ENCODE measurements at regions not wholly inside any gene's neighbourhood (a gene's known extent, or its start where the extent isn't known, plus 50 kb on each side); places are given as distances from the start of the nearest gene placed in this dataset.

DNA sequence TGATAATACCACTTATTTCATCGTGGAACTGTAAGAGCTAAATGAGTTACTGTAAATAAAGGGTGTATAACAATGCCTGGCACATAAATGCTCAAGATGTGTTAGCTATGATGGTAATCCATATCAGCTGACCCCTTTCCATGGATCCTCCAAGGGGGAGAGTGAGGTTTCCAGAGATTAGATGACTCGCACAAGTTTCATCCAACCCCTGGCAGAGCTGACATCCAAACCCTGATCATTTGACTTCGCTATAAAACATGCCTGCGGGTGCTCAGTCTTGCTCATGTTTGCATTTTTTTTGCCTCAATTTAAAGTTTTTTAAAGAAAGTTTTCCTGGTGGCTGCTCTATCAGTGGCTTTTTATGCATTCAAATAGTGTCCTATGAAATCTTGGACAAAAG lies 145.7 kb upstream of the SMIM23 start:
- no peak for ATAC-seq
- POLR2A ChIA-PET, result no interaction called here

DNA sequence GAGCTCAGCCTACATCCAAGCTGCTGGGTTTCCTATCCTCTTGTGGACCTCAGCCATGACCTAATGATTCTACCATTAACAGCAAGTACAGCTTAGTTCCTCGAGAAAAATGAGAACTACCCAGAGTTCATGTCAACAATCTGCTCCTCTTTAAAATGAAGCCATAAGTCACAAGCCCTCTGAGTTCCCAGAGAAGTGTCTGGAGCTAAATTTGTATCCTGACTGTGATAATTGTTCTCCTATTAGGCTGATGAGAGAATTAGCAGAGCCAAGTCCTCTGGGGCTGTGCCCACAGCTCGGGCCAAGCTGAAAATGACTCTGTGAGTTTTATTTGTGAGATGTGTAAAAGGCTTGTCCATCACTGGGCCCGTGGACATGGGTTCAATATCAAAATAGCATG lies 145.1 kb upstream of the SMIM23 start:
- POLR2A ChIA-PET, result no interaction called here
- CTCF ChIA-PET, result interaction anchor here (1.2 to 2.2 kb wide), 4 partner anchors 10 to 218 kb away, joined by 3 to 7 read pairs (median 4); no protein-coding TSS in a partner anchor
- no peak overlapping the region for H3K4me3 Mint-ChIP-seq
- peaks cover 2% of the 10 kb centered on the region for H3K27me3 Mint-ChIP-seq (ENCODE audit: low read depth)
- TF ChIP-seq, protein P1, sequence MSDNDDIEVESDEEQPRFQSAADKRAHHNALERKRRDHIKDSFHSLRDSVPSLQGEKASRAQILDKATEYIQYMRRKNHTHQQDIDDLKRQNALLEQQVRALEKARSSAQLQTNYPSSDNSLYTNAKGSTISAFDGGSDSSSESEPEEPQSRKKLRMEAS (CRISPR knock-in tag; IDR thresholded peaks at IDR 0.05), result no peak
- TF ChIP-seq MXD4 (CRISPR knock-in tag; IDR thresholded peaks at IDR 0.05; ENCODE audit: borderline replicate concordance), result no peak
- TF ChIP-seq ZNF138 (CRISPR knock-in tag; conservative IDR thresholded peaks at IDR 0.05), result no peak
- no peak for TF ChIP-seq ZNF121 (CRISPR knock-in tag; IDR thresholded peaks at IDR 0.05)
- TF ChIP-seq, protein P2, sequence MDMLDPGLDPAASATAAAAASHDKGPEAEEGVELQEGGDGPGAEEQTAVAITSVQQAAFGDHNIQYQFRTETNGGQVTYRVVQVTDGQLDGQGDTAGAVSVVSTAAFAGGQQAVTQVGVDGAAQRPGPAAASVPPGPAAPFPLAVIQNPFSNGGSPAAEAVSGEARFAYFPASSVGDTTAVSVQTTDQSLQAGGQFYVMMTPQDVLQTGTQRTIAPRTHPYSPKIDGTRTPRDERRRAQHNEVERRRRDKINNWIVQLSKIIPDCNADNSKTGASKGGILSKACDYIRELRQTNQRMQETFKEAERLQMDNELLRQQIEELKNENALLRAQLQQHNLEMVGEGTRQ (CRISPR knock-in tag; IDR thresholded peaks at IDR 0.05), result no peak
- TF ChIP-seq, protein P3, sequence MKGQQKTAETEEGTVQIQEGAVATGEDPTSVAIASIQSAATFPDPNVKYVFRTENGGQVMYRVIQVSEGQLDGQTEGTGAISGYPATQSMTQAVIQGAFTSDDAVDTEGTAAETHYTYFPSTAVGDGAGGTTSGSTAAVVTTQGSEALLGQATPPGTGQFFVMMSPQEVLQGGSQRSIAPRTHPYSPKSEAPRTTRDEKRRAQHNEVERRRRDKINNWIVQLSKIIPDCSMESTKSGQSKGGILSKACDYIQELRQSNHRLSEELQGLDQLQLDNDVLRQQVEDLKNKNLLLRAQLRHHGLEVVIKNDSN (CRISPR knock-in tag; IDR thresholded peaks at IDR 0.05), result no peak
- no peak for TF ChIP-seq ZNF423 (CRISPR knock-in tag; IDR thresholded peaks at IDR 0.05)
- TF ChIP-seq, protein P4, sequence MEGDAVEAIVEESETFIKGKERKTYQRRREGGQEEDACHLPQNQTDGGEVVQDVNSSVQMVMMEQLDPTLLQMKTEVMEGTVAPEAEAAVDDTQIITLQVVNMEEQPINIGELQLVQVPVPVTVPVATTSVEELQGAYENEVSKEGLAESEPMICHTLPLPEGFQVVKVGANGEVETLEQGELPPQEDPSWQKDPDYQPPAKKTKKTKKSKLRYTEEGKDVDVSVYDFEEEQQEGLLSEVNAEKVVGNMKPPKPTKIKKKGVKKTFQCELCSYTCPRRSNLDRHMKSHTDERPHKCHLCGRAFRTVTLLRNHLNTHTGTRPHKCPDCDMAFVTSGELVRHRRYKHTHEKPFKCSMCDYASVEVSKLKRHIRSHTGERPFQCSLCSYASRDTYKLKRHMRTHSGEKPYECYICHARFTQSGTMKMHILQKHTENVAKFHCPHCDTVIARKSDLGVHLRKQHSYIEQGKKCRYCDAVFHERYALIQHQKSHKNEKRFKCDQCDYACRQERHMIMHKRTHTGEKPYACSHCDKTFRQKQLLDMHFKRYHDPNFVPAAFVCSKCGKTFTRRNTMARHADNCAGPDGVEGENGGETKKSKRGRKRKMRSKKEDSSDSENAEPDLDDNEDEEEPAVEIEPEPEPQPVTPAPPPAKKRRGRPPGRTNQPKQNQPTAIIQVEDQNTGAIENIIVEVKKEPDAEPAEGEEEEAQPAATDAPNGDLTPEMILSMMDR (IDR thresholded peaks at IDR 0.05), result no peak
- TF ChIP-seq FOXP1 (CRISPR knock-in tag; IDR thresholded peaks at IDR 0.05; ENCODE audit: borderline replicate concordance), result no peak
- TF ChIP-seq ZNF232 (CRISPR knock-in tag; IDR thresholded peaks at IDR 0.05), result no peak
- DNase-seq (ENCODE audit: low spot score) (no peak), ATAC-seq (no peak)
- no peaks in the 10 kb centered on the region for H3K9me3 Mint-ChIP-seq
- peaks cover 25% of the 10 kb centered on the region for H3K4me1 Mint-ChIP-seq
- no peak overlapping the region for H3K27ac Mint-ChIP-seq
- H3K36me3 Mint-ChIP-seq, result no peaks in the 10 kb centered on the region

More for the DNA sequence above, 145.7 kb upstream of the SMIM23 start:
- Mint-ChIP-seq H3K27ac (no peak overlapping the region), H3K4me3 (no peak overlapping the region), H3K36me3 (no peaks in the 10 kb centered on the region), H3K9me3 (no peaks in the 10 kb centered on the region), H3K4me1 (peaks cover 20% of the 10 kb centered on the region), H3K27me3 (ENCODE audit: low read depth) (peaks cover 5% of the 10 kb centered on the region)
- no peak for DNase-seq (ENCODE audit: low spot score)
- CTCF ChIA-PET, result interaction anchor here (0.5 to 2.2 kb wide), 5 partner anchors 9 to 218 kb away, joined by 3 to 7 read pairs (median 4); no protein-coding TSS in a partner anchor
- TF ChIP-seq IRF2 (CRISPR knock-in tag; IDR thresholded peaks at IDR 0.05; ENCODE audit: borderline replicate concordance, low read depth), result no peak
- no peak for TF ChIP-seq MXD4 (CRISPR knock-in tag; IDR thresholded peaks at IDR 0.05; ENCODE audit: borderline replicate concordance)
- no peak for TF ChIP-seq SP1 (CRISPR knock-in tag; conservative IDR thresholded peaks at IDR 0.05)
- TF ChIP-seq RORB (CRISPR knock-in tag; IDR thresholded peaks at IDR 0.05), result no peak
- TF ChIP-seq, protein P5, sequence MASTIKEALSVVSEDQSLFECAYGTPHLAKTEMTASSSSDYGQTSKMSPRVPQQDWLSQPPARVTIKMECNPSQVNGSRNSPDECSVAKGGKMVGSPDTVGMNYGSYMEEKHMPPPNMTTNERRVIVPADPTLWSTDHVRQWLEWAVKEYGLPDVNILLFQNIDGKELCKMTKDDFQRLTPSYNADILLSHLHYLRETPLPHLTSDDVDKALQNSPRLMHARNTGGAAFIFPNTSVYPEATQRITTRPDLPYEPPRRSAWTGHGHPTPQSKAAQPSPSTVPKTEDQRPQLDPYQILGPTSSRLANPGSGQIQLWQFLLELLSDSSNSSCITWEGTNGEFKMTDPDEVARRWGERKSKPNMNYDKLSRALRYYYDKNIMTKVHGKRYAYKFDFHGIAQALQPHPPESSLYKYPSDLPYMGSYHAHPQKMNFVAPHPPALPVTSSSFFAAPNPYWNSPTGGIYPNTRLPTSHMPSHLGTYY (CRISPR knock-in tag; IDR thresholded peaks at IDR 0.05), result no peak

DNA sequence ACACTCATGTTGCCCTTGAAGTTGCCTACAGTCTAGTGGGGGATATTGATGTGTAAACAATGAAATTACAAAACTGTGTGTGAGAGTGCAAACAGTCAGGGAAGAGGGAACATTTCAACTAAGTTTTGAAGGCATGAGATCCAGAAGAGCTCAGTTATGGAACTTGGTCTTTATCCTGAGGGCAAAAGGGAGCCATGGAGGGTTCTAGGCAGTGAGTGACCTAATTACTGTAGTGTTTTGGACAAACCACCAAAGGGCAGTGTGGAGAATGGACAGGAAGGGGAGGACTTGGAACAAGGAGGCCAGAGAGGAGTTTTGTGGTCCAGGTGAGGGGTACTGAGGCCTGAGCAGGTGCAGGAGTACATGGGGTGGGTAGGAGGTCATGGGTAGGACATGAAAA lies 143.7 kb upstream of the SMIM23 start:
- ATAC-seq (no peak), DNase-seq (ENCODE audit: low spot score) (no peak)
- Mint-ChIP-seq H3K36me3 (no peaks in the 10 kb centered on the region), H3K9me3 (no peaks in the 10 kb centered on the region), H3K4me1 (peaks cover 39% of the 10 kb centered on the region), H3K27me3 (ENCODE audit: low read depth) (no peaks in the 10 kb centered on the region), H3K27ac (no peak overlapping the region), H3K4me3 (no peak overlapping the region)
- ChIA-PET CTCF (interaction anchor here (2.2 kb wide), 1 partner anchor 216 kb away, joined by 7 read pairs; no protein-coding TSS in a partner anchor), POLR2A (no interaction called here)
- no peak for TF ChIP-seq NR3C1 (CRISPR knock-in tag; conservative IDR thresholded peaks at IDR 0.05; ENCODE audit: low read depth)
- TF ChIP-seq, protein P6, sequence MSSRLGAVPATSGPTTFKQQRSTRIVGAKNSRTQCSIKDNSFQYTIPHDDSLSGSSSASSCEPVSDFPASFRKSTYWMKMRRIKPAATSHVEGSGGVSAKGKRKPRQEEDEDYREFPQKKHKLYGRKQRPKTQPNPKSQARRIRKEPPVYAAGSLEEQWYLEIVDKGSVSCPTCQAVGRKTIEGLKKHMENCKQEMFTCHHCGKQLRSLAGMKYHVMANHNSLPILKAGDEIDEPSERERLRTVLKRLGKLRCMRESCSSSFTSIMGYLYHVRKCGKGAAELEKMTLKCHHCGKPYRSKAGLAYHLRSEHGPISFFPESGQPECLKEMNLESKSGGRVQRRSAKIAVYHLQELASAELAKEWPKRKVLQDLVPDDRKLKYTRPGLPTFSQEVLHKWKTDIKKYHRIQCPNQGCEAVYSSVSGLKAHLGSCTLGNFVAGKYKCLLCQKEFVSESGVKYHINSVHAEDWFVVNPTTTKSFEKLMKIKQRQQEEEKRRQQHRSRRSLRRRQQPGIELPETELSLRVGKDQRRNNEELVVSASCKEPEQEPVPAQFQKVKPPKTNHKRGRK (CRISPR knock-in tag; IDR thresholded peaks at IDR 0.05; ENCODE audit: borderline replicate concordance), result no peak
- TF ChIP-seq, protein P7, sequence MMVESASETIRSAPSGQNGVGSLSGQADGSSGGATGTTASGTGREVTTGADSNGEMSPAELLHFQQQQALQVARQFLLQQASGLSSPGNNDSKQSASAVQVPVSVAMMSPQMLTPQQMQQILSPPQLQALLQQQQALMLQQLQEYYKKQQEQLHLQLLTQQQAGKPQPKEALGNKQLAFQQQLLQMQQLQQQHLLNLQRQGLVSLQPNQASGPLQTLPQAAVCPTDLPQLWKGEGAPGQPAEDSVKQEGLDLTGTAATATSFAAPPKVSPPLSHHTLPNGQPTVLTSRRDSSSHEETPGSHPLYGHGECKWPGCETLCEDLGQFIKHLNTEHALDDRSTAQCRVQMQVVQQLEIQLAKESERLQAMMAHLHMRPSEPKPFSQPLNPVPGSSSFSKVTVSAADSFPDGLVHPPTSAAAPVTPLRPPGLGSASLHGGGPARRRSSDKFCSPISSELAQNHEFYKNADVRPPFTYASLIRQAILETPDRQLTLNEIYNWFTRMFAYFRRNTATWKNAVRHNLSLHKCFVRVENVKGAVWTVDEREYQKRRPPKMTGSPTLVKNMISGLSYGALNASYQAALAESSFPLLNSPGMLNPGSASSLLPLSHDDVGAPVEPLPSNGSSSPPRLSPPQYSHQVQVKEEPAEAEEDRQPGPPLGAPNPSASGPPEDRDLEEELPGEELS (CRISPR knock-in tag; IDR thresholded peaks at IDR 0.05), result no peak
- TF ChIP-seq GRHL2 (CRISPR knock-in tag; IDR thresholded peaks at IDR 0.05; ENCODE audit: insufficient replicate concordance, severe bottlenecking), result no peak
- TF ChIP-seq JAZF1 (CRISPR knock-in tag; IDR thresholded peaks at IDR 0.05), result no peak

Data from WTC11 (cell line).